ENCODE measurements at regions not wholly inside any gene's neighbourhood (a gene's known extent, or its start where the extent isn't known, plus 50 kb on each side); places are given as distances from the start of the nearest gene placed in this dataset.

- H2BK20ac ChIP-seq (ENCODE audit: low read length), result no peak overlapping the region
- no peak overlapping the region for H3K4ac ChIP-seq (replicated peaks; ENCODE audit: insufficient read length, low read depth, low read length)
- no peak overlapping the region for H2AK5ac ChIP-seq (ENCODE audit: low read depth, low read length)
- H2BK12ac ChIP-seq (ENCODE audit: low read depth, low read length), result no peak overlapping the region
- FAIRE-seq, result no peak
- no peaks in the 10 kb centered on the region for H3K23me2 ChIP-seq (ENCODE audit: low read depth, low read length)
- WGBS, 2 experiments (ENCODE audit: extremely low coverage in 1 of 2, insufficient coverage in 1 of 2, insufficient read length in 1 of 2, insufficient replicate concordance in 2 of 2, low coverage in 1 of 2, low lambda C conversion rate in 2 of 2, missing lambda C conversion rate in 1 of 2), result 91% methylated on average over 4 of the region's 4 CpGs; no CpG with 5 or more reads in 1 of the 2 experiments
- H4K20me1 ChIP-seq (replicated peaks in 1 of 2; ENCODE audit: control insufficient read depth in 1 of 2, insufficient read depth in 2 of 2, low read length in 2 of 2), result no peaks in the 10 kb centered on the region
- H2AFZ ChIP-seq (ENCODE audit: low read length), result no peak overlapping the region
- no peak overlapping the region for H3K56ac ChIP-seq (replicated peaks; ENCODE audit: insufficient read length, low read depth, low read length)
- H2BK15ac ChIP-seq (ENCODE audit: low read length), result no peak overlapping the region
- H3K27me3 ChIP-seq (replicated peaks in 1 of 4; ENCODE audit: control insufficient read depth in 3 of 4, extremely low read depth in 1 of 4, insufficient read depth in 3 of 4, low read length in 3 of 4), result no peaks in the 10 kb centered on the region
- no peak overlapping the region for H2BK120ac ChIP-seq (replicated peaks; ENCODE audit: low read depth, low read length)
- no peak overlapping the region for H3K23ac ChIP-seq (ENCODE audit: insufficient read length)
- no peak overlapping the region for H4K91ac ChIP-seq (replicated peaks; ENCODE audit: insufficient read length, low read length)
- no peak overlapping the region for H3K14ac ChIP-seq (ENCODE audit: insufficient read length)
- H3K27ac ChIP-seq (ENCODE audit: low read depth, low read length), result no peak overlapping the region
- DNase-seq (ENCODE audit: low read depth in 1 of 2, low spot score in 2 of 2), result no peak
- H3K4me3 ChIP-seq (ENCODE audit: extremely low read depth in 1 of 4, insufficient read depth in 2 of 4, low read depth in 3 of 4, low read length in 4 of 4), result no peak overlapping the region
- no peaks in the 10 kb centered on the region for H3K79me1 ChIP-seq (ENCODE audit: low read depth, low read length)
- H4K5ac ChIP-seq (ENCODE audit: insufficient read length, low read depth, low read length), result no peak overlapping the region
- no peaks in the 10 kb centered on the region; a peak in 1 of 7 replicates for H3K4me1 ChIP-seq (replicated peaks in 1 of 4; ENCODE audit: control insufficient read depth in 3 of 4, insufficient read depth in 4 of 4, low read length in 3 of 4)
- no peak overlapping the region for H3K9ac ChIP-seq (replicated peaks in 1 of 4; ENCODE audit: extremely low read depth in 1 of 4, low read depth in 3 of 4, low read length in 3 of 4)
- H3K36me3 ChIP-seq (ENCODE audit: control insufficient read depth in 2 of 4, insufficient read depth in 4 of 4, low read length in 3 of 4), result no peaks in the 10 kb centered on the region
- no peak overlapping the region for H4K8ac ChIP-seq (ENCODE audit: extremely low read depth, insufficient read depth, low read length)
- no peaks in the 10 kb centered on the region for H3K79me2 ChIP-seq (ENCODE audit: control insufficient read depth in 1 of 2, insufficient read depth in 2 of 2, low read length in 2 of 2)
- H3K18ac ChIP-seq (ENCODE audit: extremely low read depth, low read length), result no peak overlapping the region
- H3K9me3 ChIP-seq (ENCODE audit: insufficient read depth in 2 of 2, low read depth in 1 of 2, low read length in 1 of 2), result no peaks in the 10 kb centered on the region
- ChIA-PET POLR2A (ENCODE audit: partially characterized antibody) (no interaction called here), CTCF (ENCODE audit: partially characterized antibody) (interaction anchor here (1.8 kb wide), 1 partner anchor 11 kb away, joined by 3 read pairs; no protein-coding TSS in a partner anchor)
- no peak overlapping the region for H3K4me2 ChIP-seq (ENCODE audit: insufficient read depth in 1 of 2, low read depth in 2 of 2, low read length in 2 of 2)
- H2BK5ac ChIP-seq (ENCODE audit: low read depth, low read length), result no peak overlapping the region
- TF ChIP-seq RAD21 (IDR thresholded peaks at IDR 0.05 in 1 of 2, conservative IDR thresholded peaks at IDR 0.05 in 1 of 2; ENCODE audit: low read depth in 2 of 2, low read length in 2 of 2) (no peak), ZNF274 (IDR thresholded peaks at IDR 0.05; ENCODE audit: borderline replicate concordance, extremely low read depth, low read length) (no peak), CBX8 (IDR thresholded peaks at IDR 0.05; ENCODE audit: borderline replicate concordance, low read depth, low read length) (no peak), POLR2A (IDR thresholded peaks at IDR 0.05; ENCODE audit: control extremely low read depth in 1 of 2, low read depth in 2 of 2, low read length in 2 of 2) (no peak), SIX5 (IDR thresholded peaks at IDR 0.05; ENCODE audit: low read depth, low read length) (no peak), TCF12 (IDR thresholded peaks at IDR 0.05; ENCODE audit: low read depth, low read length) (no peak), HDAC6 (IDR thresholded peaks at IDR 0.05; ENCODE audit: low read depth, low read length) (no peak), GABPA (IDR thresholded peaks at IDR 0.05; ENCODE audit: borderline replicate concordance, insufficient read depth, low read length) (no peak), RXRA (IDR thresholded peaks at IDR 0.05; ENCODE audit: insufficient read depth, low read depth, low read length) (no peak), SIRT6 (IDR thresholded peaks at IDR 0.05; ENCODE audit: low read length) (no peak), BRCA1 (IDR thresholded peaks at IDR 0.05; ENCODE audit: low read depth, low read length) (no peak), TBP (IDR thresholded peaks at IDR 0.05; ENCODE audit: low read depth, low read length) (no peak), KDM4A (IDR thresholded peaks at IDR 0.05; ENCODE audit: low read depth, low read length, severe bottlenecking) (no peak), MAX (IDR thresholded peaks at IDR 0.05) (no peak)
These were observed 310.1 kb upstream of the NAALADL2 start for GRCh38 chr3:174548841-174549623.
